GM06990 (cell line): ENCODE measurements at regions not wholly inside any gene's neighbourhood (a gene's known extent, or its start where the extent isn't known, plus 50 kb on each side); places are given as distances from the start of the nearest gene placed in this dataset.

Experiments used
- DNase-seq: peaks from one replicate; pipeline ENCODE4 v3.0.0-alpha.2; 2011; ENCODE audit not compliant: insufficient read length; ENCODE audit errors: extremely low read depth
- H3K27me3 ChIP-seq: replicated peaks from 2 replicates; pipeline ENCODE4 v1.6.0; 2011; ENCODE audit warnings: low read length; ENCODE audit not compliant: control insufficient read depth, insufficient read depth
- H3K36me3 ChIP-seq: 2 replicates; pipeline ENCODE4 v1.5.1; 2011; ENCODE audit warnings: low read length; ENCODE audit not compliant: control insufficient read depth, insufficient read depth
- H3K4me3 ChIP-seq: replicated peaks from 2 replicates; pipeline ENCODE4 v1.5.1; 2011; ENCODE audit warnings: low read depth, mild to moderate bottlenecking, control low read depth, low read length
- CTCF ChIP-seq: IDR thresholded peaks from 2 replicates; pipeline ENCODE4 v1.5.1; 2011; ENCODE audit warnings: low read length, control low read depth, mild to moderate bottlenecking, inconsistent platforms; ENCODE audit not compliant: insufficient read depth, poor library complexity, severe bottlenecking

- H3K36me3 ChIP-seq = no peaks in the 10 kb centered on the region
- no peaks in the 10 kb centered on the region for H3K27me3 ChIP-seq
- no peak for DNase-seq
- TF ChIP-seq CTCF = no peak
- no peak overlapping the region for H3K4me3 ChIP-seq
Measured at GRCh38 chr5:125026867-125027731, 280.7 kb upstream of the ZNF608 start.

GRCh38 chr5:125032286-125032685 lies 285.8 kb upstream of the ZNF608 start:
- no peak for DNase-seq
- no peak for TF ChIP-seq CTCF

GRCh38 chr5:125033602-125034001 lies 287.2 kb upstream of the ZNF608 start:
- Histone ChIP-seq H3K4me3 (no peak overlapping the region), H3K27me3 (no peaks in the 10 kb centered on the region), H3K36me3 (no peaks in the 10 kb centered on the region)
- no peak for TF ChIP-seq CTCF
- DNase-seq = no peak

More at GRCh38 chr5:125032286-125032685, 285.8 kb upstream of the ZNF608 start:
- H3K4me3 ChIP-seq = no peak overlapping the region
- no peaks in the 10 kb centered on the region for H3K36me3 ChIP-seq
- no peaks in the 10 kb centered on the region for H3K27me3 ChIP-seq

GRCh38 chr5:125034331-125034730 lies 287.9 kb upstream of the ZNF608 start:
- no peak for DNase-seq

GRCh38 chr5:125036494-125036893 lies 290.1 kb upstream of the ZNF608 start:
- H3K4me3 ChIP-seq = no peak overlapping the region
- no peaks in the 10 kb centered on the region for H3K27me3 ChIP-seq
- no peak for TF ChIP-seq CTCF
- H3K36me3 ChIP-seq = no peaks in the 10 kb centered on the region
- no peak for DNase-seq

More at GRCh38 chr5:125034331-125034730, 287.9 kb upstream of the ZNF608 start:
- no peaks in the 10 kb centered on the region for H3K36me3 ChIP-seq
- no peak for TF ChIP-seq CTCF
- no peaks in the 10 kb centered on the region for H3K27me3 ChIP-seq
- H3K4me3 ChIP-seq = no peak overlapping the region
